ENCODE measurements at regions not wholly inside any gene's neighbourhood (a gene's known extent, or its start where the extent isn't known, plus 50 kb on each side); places are given as distances from the start of the nearest gene placed in this dataset.

DNA sequence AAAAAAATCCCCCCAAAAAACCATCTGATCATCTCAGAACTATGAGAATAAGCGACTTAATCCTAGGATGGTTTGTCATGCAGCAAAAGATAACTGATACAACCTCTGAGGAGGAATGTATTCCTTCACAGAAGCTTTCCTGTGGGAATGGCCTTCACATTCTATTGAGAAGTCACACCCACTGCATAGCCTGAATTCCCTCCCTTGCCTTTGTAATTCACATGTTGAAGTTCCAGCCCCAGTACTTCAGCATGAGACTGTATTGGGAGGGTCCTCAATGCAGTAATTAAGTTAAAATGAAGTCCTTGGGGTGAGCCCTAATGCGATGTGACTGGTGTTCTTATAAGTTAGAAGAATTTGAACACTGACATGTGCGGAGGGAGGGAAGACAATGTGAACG is 395.2 kb downstream of the TUSC7 start:
- TF ChIP-seq POLR2AphosphoS5 (IDR thresholded peaks at IDR 0.05) (no peak), POLR2A (IDR thresholded peaks at IDR 0.05) (no peak)
- TF ChIP-seq, protein P1, sequence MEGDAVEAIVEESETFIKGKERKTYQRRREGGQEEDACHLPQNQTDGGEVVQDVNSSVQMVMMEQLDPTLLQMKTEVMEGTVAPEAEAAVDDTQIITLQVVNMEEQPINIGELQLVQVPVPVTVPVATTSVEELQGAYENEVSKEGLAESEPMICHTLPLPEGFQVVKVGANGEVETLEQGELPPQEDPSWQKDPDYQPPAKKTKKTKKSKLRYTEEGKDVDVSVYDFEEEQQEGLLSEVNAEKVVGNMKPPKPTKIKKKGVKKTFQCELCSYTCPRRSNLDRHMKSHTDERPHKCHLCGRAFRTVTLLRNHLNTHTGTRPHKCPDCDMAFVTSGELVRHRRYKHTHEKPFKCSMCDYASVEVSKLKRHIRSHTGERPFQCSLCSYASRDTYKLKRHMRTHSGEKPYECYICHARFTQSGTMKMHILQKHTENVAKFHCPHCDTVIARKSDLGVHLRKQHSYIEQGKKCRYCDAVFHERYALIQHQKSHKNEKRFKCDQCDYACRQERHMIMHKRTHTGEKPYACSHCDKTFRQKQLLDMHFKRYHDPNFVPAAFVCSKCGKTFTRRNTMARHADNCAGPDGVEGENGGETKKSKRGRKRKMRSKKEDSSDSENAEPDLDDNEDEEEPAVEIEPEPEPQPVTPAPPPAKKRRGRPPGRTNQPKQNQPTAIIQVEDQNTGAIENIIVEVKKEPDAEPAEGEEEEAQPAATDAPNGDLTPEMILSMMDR (IDR thresholded peaks at IDR 0.05 in 8 of 11, conservative IDR thresholded peaks at IDR 0.05 in 3 of 11) = no peak
- DNase-seq = no peak
- no peaks in the 10 kb centered on the region for H3K27me3 ChIP-seq (replicated peaks in 1 of 7)
- no peak overlapping the region for H3K27ac ChIP-seq
- H3K4me1 ChIP-seq = no peaks in the 10 kb centered on the region
- no peaks in the 10 kb centered on the region for H3K9me3 ChIP-seq
- intact Hi-C loops (cut with DNase I; ENCODE audit: low total_unique reads) = no loop called here
- no peaks in the 10 kb centered on the region for H3K36me3 ChIP-seq
- 87 to 93% (median 89%) methylated on average over 4 of the region's 4 CpGs for WGBS, 5 donors
- no peak overlapping the region for H3K4me3 ChIP-seq

DNA sequence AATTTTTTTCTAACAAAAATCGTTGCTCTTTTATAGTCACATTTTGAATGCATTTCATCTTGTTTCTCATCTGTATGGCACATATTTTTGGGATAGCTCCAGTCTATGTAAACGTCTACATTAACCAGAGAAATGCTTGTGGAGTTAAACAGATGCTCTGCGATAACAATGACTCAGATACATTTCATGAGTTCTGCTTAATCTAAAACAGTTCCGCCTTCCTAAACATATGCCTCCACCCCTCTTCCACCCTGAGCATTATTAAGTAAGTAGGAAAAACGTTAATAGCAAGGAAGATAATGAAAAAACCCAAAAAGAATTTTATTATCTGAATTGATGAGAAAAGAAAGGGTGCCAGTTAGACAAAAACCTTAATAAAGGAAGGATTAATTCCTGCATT is 396.1 kb downstream of the TUSC7 start:
- Histone ChIP-seq H3K9me3 (no peaks in the 10 kb centered on the region), H3K27me3 (replicated peaks in 1 of 7) (no peaks in the 10 kb centered on the region), H3K4me1 (no peaks in the 10 kb centered on the region), H3K27ac (no peak overlapping the region), H3K36me3 (no peaks in the 10 kb centered on the region), H3K4me3 (no peak overlapping the region)
- DNase-seq = no peak
- 67 to 79% (median 75%) methylated on average over 5 of the region's 5 CpGs for WGBS, 5 donors
- intact Hi-C loops (cut with DNase I; ENCODE audit: low total_unique reads) = no loop called here
- TF ChIP-seq, protein P1 (IDR thresholded peaks at IDR 0.05 in 8 of 11, conservative IDR thresholded peaks at IDR 0.05 in 3 of 11) = no peak
- no peak for TF ChIP-seq POLR2AphosphoS5 (IDR thresholded peaks at IDR 0.05)
- TF ChIP-seq POLR2A (IDR thresholded peaks at IDR 0.05) = no peak

DNA sequence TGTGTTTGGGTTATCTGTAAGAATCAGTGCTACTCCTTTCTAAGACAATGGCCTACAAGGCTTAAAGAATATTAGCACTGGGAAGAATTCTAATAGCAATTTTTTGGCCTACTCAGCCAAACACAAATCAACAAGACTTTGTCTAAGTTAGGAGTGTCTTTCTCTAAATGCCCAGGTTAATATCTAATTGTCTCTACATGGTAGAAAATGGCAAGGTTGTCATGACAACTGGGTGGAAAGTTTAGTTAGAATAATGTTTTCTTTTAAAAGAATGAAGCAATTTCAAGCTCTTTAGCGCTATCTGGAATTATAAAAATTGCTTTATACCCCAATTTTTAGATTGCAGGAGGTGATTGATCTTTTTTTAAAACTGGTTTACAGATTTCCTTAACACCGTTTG is 396.8 kb downstream of the TUSC7 start:
- Histone ChIP-seq H3K36me3 (no peaks in the 10 kb centered on the region), H3K27me3 (replicated peaks in 1 of 7) (no peaks in the 10 kb centered on the region), H3K4me3 (no peak overlapping the region), H3K9me3 (no peaks in the 10 kb centered on the region), H3K27ac (no peak overlapping the region), H3K4me1 (no peaks in the 10 kb centered on the region)
- intact Hi-C loops (cut with DNase I; ENCODE audit: low total_unique reads) = no loop called here
- TF ChIP-seq POLR2AphosphoS5 (IDR thresholded peaks at IDR 0.05) (no peak), POLR2A (IDR thresholded peaks at IDR 0.05) (no peak)
- TF ChIP-seq, protein P1 (IDR thresholded peaks at IDR 0.05 in 8 of 11, conservative IDR thresholded peaks at IDR 0.05 in 3 of 11) = no peak
- 74 to 90% (median 87%) methylated on average over 2 of the region's 2 CpGs for WGBS, 5 donors
- no peak for DNase-seq

DNA sequence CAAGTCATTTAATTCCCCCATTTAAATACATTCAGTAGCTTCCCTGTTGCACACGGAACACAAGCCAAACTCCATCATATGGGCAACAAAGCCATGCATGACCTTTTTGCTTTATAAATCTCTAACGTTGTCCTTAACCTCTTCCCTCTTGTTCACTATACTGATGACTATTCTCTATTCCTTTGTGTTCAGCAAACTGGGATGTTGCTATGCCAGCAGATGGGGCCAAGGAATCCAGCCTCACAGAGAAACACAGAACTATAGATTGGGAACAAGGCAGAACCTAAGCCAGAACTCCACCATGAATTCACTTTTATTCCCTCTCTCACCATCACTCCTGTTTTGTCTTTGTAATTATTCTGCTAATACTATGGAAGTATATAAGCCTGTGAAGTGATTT is 398.4 kb downstream of the TUSC7 start:
- intact Hi-C loops (cut with DNase I; ENCODE audit: low total_unique reads) = no loop called here
- Histone ChIP-seq H3K9me3 (no peaks in the 10 kb centered on the region), H3K4me1 (no peaks in the 10 kb centered on the region), H3K27me3 (replicated peaks in 1 of 7) (no peaks in the 10 kb centered on the region), H3K36me3 (no peaks in the 10 kb centered on the region), H3K27ac (no peak overlapping the region), H3K4me3 (no peak overlapping the region)
- TF ChIP-seq, protein P1 (IDR thresholded peaks at IDR 0.05 in 8 of 11, conservative IDR thresholded peaks at IDR 0.05 in 3 of 11) = no peak
- TF ChIP-seq POLR2AphosphoS5 (IDR thresholded peaks at IDR 0.05) (no peak), POLR2A (IDR thresholded peaks at IDR 0.05) (no peak)
- no peak for DNase-seq
- WGBS, 5 donors = 79 to 92% (median 86%) methylated on average over 2 of the region's 2 CpGs

All from spleen (tissue), 11 donors.